NCI-H82 (cell line): ENCODE measurements at regions not wholly inside any gene's neighbourhood (a gene's known extent, or its start where the extent isn't known, plus 50 kb on each side); places are given as distances from the start of the nearest gene placed in this dataset.
"Not testable (repeated sequence)": the region's sequence is repeated elsewhere in the genome, so short reads cannot be mapped to it uniquely, and the experiment has no call there.

Source experiments
- DNase-seq: peaks from one replicate; lab custom pipeline; 2025; lab: John Stamatoyannopoulos, UW

GRCh38 chrX:113330416-113330815 lies 489.8 kb upstream of the AMOT start:
- DNase-seq: no peak

- DNase-seq: no peak
These were observed 475.3 kb upstream of the AMOT start for GRCh38 chrX:113315927-113316326.

GRCh38 chrX:113305496-113305895 lies 464.9 kb upstream of the AMOT start:
- DNase-seq: no peak

- no peak for DNase-seq
These were observed 459.9 kb upstream of the AMOT start for GRCh38 chrX:113300580-113300979.

GRCh38 chrX:113297437-113297836 lies 456.8 kb upstream of the AMOT start:
- no peak for DNase-seq

DNA sequence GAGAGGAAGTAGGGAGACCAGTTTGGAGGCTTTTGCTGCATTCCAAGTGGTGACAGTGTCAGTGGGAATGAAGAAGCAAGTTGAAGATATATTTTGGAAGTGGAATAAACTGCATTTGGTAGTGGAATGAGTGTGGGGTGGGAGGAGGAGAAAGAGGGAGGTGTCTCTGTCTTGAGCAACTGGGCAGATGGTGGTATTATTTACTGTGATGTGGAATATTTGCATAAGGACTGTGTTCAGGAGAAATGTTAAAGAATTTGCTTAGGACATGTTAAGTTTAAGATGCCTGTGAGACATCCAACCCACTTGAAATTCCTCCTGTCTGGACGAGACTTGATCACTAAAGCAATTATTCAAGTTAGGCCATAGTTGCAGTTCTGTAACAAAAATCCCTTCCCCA lies 448.9 kb upstream of the AMOT start:
- DNase-seq: no peak

DNA sequence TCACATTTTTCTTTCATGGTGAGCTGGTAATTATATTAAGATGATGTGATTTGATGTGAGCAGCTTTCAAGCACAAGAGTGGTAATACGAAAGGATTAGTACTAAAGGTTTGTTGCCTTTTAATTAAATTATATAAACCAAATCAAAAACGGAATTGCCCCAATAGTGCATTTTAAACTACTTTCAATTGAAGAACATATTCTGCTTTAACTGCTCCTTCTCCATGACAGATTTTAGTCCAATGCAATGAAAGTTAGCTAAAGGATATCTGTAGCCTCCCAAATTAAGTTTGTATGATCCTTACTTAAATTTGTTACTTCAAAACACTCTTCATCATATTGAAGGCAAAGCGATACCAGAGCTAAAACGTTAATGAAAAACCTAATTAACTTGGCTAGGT lies 447.1 kb upstream of the AMOT start:
- DNase-seq: no peak

- no peak for DNase-seq
These were observed 435.2 kb upstream of the AMOT start for GRCh38 chrX:113275804-113276203.

DNA sequence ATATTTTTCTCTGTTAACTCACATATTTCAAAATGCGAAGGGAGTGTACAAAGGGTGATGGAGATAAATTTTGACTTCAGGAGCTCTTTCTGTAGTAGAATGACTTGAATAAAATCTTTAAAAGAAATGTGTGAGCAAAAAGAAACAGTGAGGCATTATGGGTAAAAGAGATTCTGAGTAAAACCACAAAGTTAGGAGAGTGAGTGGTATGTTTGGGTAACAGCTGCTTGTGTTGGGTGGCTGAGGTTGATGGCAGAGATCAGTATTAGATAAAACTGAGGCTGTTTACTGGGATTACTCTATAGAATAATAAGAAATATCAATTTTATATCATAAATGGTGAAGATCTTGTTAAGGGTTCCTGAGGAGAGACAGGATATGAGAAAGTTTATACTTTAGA lies 434.2 kb upstream of the AMOT start:
- no peak for DNase-seq

DNA sequence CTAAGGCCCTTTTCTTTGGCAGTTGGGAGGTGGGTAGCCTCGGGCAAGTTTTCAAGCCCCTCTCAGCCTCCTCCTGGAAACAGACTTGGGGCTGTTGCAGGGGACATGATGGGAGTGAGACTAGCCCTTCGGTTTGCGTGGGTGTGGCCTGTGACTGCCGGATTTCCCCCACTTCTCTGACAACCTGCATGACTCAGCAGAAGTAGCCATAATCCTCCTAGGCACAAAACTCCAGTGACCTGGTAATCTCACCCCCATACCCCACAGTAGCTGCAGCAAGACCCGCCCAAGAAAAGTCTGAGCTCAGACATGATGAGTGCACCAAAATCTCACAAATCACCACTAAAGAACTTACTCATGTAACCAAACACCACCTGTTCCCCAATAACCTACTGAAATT lies 433.7 kb upstream of the AMOT start:
- peak; percentile 19 for DNase-seq

- no peak for DNase-seq
These were observed 428.6 kb upstream of the AMOT start for GRCh38 chrX:113269203-113269602.

GRCh38 chrX:113260474-113260873 lies 419.8 kb upstream of the AMOT start:
- DNase-seq: peak; percentile 6

DNA sequence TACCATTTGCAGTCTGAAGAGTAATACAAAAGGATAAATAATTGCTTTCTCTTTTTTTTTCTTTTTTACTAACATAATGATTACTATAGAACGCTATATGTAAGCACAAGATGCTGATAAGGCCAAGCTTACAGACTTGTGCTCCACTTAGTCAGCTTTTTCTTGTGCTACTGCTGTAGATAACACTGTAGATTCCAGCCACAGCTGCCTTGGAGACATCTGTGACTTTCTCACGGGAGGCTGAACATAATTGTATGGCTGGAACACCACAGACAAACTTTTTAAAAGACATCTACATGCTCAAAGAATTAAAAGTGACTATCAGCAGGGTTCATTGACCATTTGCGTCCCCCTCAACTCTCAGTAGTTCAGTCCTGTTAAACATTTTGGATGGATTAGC lies 381.7 kb upstream of the AMOT start:
- no peak for DNase-seq

DNA sequence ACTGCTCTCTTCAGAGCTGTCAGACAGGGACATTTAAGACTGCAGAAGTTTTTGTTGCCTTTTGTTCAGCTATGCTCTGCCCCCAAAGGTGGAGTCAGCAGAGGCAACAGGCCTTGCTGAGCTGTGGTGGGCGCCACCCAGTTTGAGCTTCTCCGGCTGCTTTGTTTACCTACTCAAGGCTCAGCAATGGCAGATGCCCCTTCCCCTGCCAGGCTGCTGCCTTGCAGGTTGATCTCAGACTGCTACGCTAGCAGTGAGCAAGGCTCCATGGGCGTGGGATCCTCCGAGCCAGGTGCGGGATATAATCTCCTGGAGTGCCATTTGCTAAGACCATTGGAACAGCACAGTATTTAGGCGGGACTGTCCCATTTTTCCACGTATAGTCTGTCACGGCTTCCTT lies 371.4 kb upstream of the AMOT start:
- no peak for DNase-seq

GRCh38 chrX:113202601-113203000 lies 362.0 kb upstream of the AMOT start:
- DNase-seq: no peak

GRCh38 chrX:113195949-113196348 lies 355.3 kb upstream of the AMOT start:
- no peak for DNase-seq

GRCh38 chrX:113192418-113192817 lies 351.8 kb upstream of the AMOT start:
- DNase-seq: no peak

DNA sequence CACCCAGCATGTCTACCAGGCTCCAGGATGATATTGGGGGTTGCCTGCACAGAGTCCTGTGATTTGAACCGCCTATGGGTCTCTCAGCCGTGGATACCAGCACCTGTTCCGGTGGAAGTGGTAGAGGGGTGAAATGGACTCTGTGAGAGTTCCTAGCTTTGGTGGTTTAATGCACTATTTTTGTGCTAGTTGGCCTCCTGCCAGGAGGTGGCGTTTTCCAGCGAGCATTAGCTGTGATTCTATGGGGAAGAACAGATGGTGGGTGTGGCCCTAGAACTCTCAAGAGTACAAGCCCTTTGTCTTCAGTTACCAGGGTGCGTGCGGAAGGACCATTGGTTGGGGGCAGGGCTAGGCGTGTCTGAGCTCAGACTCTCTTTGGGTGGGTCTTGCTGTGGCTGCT lies 316.9 kb upstream of the AMOT start:
- peak; percentile 73 for DNase-seq

- not testable (repeated sequence) for DNase-seq
These were observed 313.7 kb upstream of the AMOT start for GRCh38 chrX:113154315-113154714.

DNA sequence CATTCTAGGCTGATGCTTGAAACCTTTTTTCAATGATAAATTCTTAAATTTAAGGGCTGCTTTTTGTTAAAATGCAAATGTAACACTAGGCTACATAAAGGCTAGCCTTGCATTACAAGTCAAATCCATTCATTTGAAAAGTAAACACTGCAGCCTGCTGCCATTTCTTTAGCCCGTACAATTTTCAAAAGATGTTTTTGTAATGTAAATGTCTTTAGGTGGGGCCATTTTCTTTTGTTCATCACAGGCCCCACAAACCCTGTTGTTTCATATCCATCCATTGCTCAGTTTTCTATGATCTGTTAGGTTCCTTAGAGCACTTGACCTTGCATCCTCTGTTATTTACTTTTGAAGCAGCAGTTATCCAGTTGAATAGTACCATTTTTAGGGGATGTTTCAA lies 296.2 kb upstream of the AMOT start:
- DNase-seq: no peak

GRCh38 chrX:113133316-113133715 lies 292.7 kb upstream of the AMOT start:
- DNase-seq: no peak

DNA sequence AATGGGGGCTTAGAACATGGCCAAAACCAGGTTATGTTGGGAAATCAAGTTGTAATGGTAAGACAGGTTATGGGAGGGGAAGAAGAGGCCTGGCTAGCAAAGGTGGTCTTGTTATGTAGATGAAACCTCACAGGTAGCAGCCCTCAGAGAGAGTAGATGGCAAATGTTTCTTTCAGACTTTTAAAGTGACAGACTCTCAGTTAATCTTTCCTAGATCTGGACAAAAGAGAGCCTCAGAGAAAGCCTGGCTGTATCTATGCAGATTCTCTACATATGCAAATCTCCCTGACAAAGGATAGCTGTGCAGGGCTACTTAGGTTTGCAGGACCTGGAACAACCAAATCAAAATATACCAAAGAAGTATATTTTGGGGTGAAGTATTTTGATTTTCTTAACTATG lies 284.1 kb upstream of the AMOT start:
- DNase-seq: no peak

DNA sequence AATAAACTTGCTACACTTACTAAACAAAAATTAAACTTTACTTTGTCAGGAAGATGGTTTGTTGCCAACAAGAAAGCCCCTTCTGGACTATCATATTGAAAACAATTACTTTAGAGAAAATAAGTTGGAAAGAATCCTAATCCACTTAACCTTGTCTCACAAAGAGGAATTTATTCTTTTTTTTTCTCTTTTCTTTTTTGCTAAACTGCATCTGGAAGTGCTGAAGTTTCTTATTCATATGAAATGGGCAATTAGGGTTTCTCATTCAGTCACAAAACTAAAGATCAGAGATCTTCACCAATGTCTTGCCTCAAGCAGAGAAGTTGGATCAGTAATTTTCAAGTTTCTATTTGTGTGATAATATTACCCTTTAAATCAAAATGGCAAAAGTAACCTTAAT lies 234.9 kb upstream of the AMOT start:
- DNase-seq: no peak

- DNase-seq: peak; percentile 0
These were observed 219.1 kb upstream of the AMOT start for GRCh38 chrX:113059714-113060113.

DNA sequence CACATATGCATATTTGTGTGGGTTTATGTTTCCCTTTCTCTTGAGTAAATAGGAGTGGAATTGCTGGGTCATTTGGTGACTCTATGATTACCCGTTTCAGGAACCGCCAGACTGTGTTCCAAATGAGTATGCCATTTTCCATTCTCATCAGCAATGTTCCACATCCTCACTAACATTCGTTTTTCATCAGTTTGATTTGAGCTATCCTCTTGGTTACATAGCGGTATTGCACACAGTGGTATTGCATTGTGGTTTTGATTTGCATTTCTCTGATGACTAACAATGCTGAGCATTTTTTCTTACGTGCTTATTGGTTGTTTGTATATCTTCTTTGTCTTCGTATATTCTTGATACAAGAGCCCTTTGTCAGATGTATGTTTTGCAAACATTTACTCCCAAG lies 218.0 kb upstream of the AMOT start:
- no peak for DNase-seq
